NCI-H1694 (cell line): ENCODE measurements at regions not wholly inside any gene's neighbourhood (a gene's known extent, or its start where the extent isn't known, plus 50 kb on each side); places are given as distances from the start of the nearest gene placed in this dataset.

ENCODE experiments used
- DNase-seq: peaks from one replicate; lab custom pipeline; 2025; lab: John Stamatoyannopoulos, UW

DNA sequence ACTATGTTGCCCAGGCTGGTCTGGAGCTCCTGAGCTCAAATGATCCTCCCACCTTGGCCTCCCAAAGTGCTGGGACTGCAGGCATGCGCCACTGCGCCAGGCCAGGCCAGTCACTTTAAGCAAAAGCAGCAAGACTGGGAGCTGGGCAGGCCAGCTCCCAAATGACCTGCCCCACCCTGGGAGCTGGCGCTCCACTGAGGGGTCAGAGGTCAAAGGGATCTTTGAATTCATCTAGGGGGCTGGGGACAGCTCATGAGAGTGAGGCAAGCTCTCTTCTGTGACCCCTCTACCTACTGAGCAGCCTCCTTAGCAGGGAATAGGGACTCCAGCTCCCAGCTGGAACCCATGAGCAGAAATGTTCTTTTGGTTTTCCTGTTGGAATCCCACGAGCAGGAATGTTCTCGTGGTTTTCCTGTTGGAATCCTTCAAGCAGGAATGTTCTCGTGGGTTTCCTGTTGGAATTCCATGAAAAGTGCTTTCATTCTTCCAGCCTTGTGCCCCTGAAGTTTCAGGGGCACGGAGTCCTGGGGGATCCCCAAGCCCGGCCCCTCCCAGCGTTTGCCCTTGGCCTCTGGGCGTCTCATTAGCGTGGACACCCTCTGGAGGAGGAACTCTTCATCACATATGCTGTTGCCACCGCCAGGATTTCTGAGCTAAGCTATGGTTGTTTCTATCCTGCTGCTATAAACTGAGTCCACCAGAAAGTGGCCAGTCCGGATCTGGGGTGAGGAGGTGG, 162.0 kb upstream of the HAAO start:
- DNase-seq = no peak

DNA sequence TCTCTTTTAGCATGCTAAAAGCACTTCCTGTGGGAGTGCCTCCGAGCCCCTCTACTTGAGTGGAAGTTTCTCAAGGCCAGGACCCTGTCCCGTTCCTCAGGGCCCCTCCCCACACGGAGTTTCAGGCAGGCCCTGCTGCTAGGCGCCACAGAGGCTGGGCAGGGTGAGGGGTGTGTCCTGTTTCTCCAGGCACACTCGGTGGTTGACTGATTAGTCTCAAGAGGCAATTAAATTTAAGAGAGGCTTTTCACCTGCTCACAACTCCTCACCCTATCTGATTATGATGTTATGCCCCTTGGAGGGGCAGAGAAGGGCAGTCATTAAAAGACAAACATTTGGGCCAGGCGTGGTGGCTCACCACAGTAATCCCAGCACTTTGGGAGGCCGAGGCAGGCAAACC, 160.8 kb upstream of the HAAO start:
- no peak for DNase-seq

DNA sequence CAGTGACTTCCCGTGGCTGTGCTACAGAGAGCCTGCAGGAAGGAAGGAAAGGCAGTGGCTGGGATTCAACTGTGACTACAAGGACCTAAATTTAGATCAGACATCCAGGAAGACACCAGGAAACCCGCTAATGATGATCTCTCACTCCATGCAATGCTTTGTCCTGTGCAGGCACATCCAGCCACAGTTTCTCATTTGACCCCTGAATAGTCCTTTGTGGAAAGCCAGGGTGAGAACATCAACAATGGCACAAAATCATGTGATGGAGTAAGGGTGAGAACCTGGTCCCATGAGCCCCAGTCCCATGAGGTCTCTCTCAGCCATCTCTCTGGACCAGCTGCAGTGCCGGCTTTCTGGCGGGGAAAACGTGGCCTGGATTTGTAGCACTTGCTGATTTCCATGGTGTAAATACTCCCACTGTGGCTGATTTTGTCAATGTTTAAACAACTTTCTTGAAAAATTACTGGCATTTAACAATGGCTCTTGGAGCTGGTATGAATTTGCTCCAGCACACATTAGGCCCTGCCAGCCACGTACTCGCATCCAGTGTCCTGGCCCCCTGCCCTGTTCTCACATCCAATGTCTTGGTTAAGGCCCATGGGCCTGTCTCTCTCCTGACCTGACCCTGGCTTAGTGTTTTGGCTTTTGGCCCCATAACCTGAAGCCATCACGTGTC, 159.0 kb upstream of the HAAO start:
- DNase-seq = no peak

DNA sequence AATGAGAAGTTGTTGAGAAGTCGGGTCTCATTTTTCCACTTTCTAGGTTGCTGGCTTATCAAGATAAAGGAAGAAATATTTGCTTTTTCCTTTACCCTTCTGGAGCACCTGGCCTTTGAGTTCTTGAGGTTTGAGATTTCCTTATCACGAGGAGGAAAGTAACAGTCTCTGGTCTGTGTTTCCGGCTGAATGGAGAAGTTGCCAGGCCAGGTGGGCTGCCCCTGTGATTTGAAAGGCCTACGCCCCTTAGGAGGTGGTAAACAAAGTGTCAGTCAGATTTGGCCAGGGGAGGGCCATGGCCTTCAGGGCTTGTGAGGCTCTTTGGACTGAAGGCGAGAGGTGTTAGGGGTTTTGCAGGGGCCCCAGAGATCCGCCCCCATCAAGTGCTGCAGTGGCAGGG, 156.7 kb upstream of the HAAO start:
- no peak for DNase-seq

DNA sequence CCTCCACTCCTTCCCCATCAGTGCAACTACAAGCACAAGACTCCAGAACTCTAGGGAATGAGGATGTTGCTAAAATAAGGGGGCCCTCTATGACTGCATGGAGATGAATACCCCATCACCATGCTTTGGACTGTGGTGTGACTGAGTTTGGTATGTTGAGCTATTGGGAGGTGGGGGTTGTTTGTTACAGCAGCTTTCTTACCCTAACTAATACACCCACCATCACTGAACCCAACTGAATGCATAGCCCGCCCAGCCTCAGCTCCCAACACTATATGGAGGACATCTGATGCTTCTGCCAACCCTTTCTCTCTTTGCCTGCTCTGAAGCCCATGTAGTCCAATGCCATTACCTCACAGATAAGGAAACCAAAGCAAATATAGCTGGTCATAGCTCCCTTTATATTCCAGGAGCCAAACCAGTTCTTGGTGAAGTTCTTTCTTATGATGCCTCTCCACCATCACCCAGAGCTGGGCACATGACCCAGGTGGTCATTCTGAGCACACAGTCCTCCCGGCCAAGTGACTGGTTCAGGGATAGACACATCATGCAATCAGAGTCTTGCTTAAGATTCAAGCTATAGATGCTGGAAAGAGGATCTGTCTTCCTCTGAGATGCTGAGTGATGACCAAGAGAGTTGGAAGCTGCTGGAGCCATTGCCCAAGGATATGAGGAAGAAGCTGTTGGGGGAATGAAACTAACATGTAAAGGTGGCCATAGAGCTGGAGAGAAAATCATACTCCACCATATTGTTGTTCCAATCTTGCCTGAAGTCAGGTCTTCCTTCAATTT, 155.6 kb upstream of the HAAO start:
- DNase-seq = no peak

DNA sequence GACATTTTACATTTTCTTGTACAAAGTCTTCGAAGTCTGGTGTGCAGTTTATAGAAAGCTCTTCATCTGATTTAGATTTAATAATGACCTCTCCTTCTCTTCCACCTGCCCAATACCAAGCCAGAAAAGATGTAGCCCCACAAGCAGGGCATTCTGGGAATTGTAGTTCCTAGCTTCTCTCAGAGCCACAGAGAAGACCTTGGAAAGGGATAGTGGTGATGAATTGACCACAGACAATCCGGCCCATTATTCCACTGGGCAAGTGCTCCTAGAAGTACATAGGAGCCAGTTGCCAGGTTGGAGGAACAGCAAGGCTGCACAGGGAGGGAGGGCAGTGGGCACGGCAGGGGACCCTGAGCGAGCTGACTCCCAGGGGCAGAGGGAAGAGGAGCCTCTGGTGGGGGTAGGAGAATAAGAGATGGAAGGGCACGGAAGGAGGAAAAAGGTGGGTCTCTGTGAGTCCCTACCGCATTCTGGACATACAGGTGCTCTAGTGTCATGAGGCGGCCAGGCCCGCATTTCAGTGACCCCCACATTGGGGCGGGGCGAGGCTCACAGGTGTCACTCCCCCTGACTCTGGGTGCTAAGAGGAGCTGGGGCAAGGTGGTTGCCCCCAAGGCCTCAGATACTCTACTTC, 152.5 kb upstream of the HAAO start:
- no peak for DNase-seq

DNA sequence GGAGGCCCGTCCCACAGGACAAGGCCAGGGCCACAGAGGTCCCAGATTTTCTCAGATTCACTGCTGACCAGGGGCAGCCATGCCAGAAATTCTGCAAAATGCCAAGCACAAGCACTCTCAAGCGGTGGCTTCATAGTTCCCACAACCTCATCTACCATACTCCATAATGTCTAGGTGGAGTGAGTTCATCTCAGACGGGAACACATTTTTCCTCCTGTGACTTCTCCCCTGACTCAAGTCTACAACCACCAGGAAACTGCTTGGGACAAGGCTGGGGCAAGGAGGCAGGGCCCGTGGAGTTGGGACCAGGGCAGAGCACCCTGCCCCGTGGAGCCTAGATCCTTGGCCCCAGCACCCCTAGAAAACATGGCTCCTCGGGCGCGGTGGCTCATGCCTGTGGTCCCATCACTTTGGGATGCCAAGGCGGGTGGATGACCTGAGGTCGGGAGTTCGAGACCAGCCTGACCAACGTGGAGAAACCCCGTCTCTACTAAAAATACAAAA, 150.7 kb upstream of the HAAO start:
- DNase-seq = no peak

DNA sequence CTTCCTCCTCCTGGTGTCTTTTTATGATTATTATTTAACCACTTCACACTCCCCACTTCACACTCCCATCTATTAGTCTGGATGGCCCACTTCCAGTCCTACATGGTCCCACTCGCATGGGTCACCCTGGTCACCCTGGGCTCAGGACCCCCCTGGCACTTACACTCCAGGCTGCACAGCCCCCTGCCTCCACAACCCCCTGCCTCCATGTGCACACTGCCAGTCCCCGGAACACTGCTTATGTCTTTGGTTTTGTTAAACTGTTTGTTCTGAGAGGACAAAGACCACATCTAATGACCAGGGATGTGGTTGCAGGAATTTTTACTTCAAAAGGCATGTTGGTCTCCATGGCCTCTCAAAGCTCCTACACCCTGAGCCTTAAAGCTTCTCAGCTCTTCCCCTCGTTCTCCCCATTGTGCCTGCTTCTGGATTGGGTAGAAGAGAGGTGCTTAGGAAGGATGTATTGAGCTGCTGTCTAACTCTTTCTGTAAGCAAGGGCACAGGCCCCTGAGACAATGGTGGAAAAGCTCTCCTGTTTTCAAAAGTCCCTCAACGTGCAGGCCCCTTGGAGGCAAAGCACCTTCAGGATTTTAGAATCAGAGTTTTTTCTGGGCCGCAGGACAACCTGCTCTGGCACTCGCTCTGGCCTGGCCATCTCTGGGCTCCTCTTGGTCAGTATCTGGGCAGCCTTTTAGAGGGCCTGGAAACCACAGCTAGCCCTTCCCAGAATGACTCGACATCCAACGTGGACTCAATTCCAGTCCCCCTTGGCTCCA, 150.0 kb upstream of the HAAO start:
- no peak for DNase-seq

DNA sequence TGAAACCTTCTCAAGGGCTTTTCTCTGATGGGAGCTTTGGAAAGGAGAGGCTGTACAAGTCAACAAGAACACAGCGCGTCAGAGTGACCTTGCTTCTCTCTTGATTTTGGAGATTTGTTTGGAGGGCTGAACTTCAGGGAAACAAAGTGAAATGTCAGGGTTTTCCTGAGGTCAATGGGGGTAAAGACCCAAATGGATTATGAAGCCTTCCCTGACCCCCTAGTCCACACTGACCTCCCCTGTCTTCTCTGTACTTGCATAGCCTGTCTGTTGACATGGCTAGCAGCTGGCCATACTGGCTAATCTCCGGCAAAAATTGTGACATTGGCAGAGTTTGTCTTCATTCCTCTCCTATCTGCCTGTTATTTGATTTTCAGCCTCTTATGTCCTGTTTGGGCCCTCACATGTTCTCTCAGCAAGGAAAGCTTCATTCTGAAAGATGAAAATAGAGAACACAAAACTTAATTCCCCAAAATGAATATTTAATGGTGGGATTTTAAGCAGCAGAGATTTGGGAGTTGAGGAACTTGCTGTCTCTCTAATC, 149.3 kb upstream of the HAAO start:
- DNase-seq = no peak

DNA sequence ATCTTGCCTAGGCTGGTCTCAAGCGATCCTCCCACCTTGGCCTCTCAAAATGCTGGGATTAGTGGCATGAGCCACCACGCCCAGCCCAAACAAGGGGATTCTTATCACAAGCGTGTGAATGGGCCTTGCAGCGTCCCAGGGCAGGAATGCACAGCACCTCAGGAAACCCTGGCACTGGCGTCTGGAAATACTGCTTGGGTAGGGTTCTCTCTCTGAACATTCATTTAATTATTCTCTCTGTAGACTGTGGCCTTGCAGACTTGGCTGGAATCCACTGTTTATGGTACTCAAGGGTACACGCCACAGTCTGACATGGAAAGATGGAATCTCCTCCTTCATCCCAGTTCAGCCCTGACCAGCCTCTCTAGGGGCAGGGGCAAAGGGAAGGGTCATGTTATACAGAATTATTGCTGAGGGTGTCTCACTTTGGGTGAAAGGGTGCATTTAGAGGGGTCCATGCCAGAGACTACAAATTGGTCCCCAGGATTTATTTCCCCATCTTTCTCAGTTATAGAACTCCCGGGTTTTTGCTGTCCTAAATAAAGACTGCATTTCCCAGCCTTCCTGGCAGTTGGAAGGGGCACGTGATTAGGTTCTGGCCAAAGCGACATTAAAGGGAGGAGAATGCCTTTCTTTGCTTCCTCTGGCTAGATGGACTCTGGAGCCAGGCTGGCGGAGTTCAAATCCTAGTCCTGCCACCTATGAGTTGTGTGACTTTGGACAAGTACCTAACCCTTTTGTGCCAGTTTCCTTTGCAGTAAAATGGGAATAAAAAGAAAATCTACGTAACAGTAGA, 147.2 kb upstream of the HAAO start:
- no peak for DNase-seq

DNA sequence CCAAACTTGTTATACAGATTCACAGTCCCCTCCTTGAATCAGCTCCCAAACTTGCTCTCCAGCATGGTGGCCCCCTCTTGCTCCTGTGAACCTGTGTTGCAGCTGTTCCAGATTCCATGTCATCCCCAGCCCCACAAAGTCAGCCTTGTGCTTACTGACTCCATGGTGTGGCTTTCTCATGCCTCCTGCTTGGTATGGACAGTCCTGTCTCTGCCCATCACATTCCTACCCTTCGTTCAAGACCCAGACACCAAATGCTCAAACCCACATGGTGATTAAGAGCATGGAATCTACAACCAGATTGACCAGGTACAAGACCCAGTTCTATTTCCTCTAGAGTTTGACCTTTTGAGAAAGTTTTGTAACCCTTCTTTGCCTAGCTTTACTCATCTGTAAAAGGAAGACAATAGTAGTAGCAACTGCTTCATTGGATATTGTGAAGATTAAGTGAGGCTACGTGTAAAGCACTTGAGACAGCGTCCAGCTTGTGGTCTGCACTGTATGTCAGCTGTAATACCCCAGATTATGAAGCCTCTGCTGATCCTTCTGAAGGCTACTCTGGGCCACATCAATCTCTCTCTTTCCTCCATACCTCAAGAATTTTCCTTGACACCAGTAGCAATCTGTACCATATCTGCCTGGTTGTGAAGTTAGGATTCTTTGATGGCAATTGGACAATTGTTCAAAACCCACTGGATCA, 146.4 kb upstream of the HAAO start:
- DNase-seq = no peak

DNA sequence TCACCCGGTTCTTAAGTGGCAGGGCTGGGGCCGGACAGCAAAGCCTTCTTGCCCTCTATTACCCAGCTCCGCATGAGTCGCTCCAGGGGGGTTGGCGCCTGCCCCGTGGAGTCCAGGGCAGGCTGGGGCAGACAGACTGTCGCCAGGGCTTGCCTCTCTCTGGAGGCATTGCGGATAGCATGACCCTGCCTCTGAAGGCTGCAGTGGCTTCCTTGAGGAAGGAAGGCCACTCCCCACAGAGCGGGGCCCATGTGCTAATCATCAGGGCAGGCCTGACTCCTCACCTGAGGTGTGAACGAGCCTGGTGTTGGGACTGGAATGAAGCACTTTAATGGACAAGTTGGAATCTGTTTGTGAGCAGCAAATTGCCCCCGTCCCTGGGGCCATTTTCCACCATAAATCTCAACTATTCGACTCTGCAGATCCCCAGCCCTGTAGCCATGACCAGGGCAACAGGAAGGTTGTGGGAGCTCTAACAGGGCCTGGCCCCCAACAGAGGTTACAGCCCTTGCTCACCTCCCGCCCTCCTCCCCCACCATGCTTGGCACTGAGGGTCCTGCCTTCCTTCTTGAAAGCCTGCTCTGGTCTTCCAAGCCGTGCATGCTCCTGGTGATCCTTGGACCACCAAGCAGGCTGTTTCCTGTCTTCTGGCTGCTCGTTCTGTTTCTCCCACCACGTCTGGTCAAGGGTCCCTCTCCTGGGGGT, 144.9 kb upstream of the HAAO start:
- no peak for DNase-seq

DNA sequence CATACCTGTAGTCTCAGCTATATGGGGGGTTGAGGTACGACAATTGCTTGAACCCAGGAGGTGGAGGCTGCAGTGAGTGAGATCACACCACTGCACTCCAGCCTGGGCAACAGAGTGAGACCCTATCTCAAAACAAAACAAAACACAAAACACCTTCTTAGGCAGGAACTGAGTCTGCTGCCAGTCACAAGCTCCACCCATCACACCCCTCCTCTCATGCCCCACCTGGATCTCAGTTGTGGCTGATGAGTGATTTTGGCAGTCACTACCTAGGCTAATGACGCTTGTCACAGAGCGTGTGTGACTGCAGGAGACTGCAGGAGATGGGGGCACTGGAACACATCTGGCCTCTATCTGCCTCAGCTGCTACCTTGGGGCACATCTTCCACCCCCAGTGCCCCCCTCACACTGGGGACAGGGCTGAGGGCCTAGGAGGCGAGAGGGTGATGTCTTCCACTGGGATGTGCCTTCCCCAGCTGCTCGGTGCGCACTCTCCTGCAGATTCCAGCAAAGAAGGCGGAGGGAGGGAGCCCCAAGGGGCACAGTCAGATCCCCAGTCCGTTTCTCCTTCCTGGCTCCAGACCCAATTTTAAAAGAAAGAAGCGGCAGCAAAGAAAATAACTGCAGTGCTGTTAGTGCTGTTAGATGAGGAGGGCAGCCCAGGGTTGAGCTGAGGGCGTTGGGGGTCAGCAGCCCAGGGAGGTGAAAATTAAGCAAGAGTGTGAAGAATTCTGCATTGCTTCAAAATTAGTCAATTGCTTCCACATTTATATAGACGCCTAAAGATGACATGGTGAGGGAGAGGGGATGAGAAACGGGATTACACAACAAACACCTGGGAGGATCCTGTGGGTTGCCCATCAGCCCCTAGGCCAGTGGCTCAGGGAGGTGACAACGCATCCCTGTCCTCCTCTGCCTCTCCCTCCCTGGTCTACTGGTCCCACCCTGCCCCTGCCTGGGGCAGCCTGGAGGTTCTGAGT, 143.6 kb upstream of the HAAO start:
- no peak for DNase-seq

DNA sequence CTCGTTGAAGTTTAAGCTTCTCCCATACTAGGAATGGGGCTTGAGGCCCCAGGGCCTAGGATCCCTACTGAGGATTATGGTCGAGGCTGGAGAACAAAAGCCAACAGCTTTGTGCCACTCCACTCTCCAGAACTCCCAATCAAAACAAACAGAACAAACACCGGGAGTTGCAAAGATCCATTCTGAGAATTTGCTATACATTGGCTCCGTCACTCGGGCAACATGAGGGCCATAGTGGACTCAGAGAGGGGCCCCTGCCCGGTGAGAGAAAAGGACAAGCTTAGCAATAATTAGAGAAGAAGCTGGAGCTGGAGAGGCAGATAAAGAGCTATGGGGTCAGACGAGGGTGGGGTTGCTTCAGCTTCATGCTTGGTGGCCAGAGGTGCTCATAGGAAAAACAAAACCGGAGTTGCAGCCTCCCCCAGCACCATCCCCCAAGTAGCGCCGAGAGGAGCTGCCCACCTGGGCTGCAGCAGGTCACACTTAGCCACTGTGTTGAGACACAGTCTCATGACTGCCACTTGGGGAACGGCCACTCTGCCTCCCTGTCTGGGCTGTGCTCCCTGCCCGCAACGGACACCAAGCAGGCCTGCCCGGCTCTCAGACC, 142.3 kb upstream of the HAAO start:
- DNase-seq = no peak

DNA sequence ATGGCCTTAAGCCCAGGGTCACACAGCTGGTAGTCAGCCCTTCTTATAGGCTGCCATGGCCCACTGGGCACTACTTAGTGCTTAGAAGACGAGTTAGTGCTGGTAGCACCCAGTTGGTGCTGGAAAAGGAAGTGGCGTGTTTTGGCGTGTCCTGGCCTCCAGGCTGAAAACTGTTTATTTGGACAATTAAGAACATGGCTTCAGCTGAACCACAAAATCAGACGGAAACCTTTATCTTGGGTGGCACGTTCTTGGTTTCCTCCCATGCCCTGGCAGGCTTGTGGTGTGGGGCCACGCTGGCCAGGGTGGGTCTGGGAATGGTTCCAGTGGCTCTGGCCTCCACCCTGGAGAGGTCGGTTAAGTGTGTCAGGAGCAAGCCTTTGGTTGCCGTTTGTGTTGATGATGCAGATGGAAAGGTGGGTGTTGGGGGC, 141.5 kb upstream of the HAAO start:
- no peak for DNase-seq

DNA sequence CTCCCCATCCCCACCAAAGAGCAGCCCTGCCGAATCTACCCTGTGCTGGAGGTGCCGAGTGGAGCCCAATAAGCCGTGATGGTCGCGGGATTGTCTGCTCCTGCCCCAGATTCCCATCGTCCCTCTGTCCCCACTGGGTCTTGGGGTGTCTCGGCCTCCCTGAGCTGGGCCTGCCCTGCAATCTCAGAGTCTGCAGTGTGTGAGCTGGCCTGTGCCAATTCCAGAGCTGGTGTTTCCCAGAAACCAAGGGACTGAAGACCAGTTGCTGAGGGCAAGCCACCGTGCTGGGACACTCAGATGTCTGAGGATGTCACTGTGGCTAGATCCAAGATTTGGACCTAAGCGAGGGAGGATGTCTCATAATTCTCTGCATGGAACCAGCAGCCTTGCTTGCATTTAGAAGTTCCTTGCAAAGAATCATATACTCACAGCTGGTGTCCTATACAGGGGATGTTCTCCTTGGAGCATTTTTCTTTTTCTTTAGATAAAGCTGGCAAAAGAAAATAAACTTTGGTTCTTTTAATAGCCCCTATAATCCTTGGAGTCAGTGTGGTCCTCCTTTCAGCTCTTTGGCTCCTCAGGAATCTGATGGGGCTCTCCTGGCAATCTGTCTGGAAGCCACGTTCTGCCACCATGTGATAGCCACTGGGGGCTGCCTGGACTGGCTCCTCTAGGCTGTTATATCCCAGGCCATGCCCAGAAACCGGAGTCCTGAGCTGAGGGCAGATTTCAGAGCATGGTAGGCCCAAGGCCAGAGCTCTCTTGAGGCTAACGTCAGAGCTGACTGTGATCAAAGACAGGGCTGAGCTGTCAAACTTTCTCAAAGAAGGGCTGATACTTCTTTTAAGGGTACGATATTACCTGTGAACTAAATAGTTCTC, 140.1 kb upstream of the HAAO start:
- no peak for DNase-seq

DNA sequence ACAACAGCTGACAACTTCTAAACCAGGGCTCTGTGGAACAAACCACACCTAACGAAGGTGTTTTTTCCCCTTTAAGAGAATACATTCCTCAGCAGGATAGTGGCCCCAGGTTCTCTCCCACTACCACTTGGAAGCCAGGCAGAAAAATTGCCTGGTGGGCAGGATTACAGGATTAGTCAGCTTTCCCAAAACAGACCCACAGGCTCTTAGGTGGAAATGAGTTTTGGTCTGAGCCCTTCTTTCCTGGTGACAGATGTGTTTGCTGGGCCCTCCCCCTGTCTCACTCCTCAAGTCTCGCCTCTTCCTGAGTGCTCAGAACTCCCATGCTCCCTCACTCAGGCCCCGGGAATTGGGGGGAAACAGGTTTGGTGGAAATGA, 139.4 kb upstream of the HAAO start:
- no peak for DNase-seq
